Left lung (tissue), 4 donors: ENCODE measurements at regions not wholly inside any gene's neighbourhood (a gene's known extent, or its start where the extent isn't known, plus 50 kb on each side); places are given as distances from the start of the nearest gene placed in this dataset.

Source experiments
- ATAC-seq: fragments of 200-7000 bp; cut with Tn5 transposase; one replicate; pipeline ENCODE4 v1.9.1; 2020; ENCODE audit warnings: moderate library complexity
- DNase-seq, 4 donors: peaks; one replicate each; pipeline ENCODE4 v3.0.0-alpha.2; 2013 to 2020
- H3K27ac ChIP-seq, 2 donors: fragments of 200-600 bp; sonication (generic) in 1 of 2; one replicate each; pipeline versions ENCODE4 v1.5.0 to v1.8.0; 2020 to 2021
- H3K27me3 ChIP-seq, 2 donors: fragments of 200-600 bp; sonication (generic) in 1 of 2; one replicate each; pipeline versions ENCODE4 v1.5.0 to v1.8.0; 2020 to 2021
- H3K36me3 ChIP-seq, 2 donors: fragments of 200-600 bp; sonication (generic) in 1 of 2; one replicate each; pipeline versions ENCODE4 v1.5.0 to v1.8.0; 2020 to 2021
- H3K4me1 ChIP-seq, 2 donors: fragments of 200-600 bp; one replicate each; pipeline ENCODE4 v1.8.0; 2021
- H3K4me3 ChIP-seq, 2 donors: fragments of 200-600 bp; sonication (generic) in 1 of 2; one replicate each; pipeline versions ENCODE4 v1.5.0 to v1.8.0; 2020 to 2021; ENCODE audit warnings: mild to moderate bottlenecking in 1 of 2
- H3K9me3 ChIP-seq, 2 donors: fragments of 200-600 bp; sonication (generic) in 1 of 2; one replicate each; pipeline versions ENCODE4 v1.5.0 to v1.8.0; 2020 to 2021
- intact Hi-C, 2 donors: fragments of 100-400 bp; cut with DNase I; formaldehyde crosslinking; loops; one replicate each; pipeline versions ENCODE4 v1.11.2 to v1.14.2; 2022
- TF ChIP-seq, protein P1 (sequence below), 2 donors: fragments of 200-600 bp; sonication (generic) in 1 of 2; IDR thresholded peaks; one replicate each; pipeline versions ENCODE4 v1.5.0 to v1.8.0; 2021; ENCODE audit warnings: antibody characterized with exemption in 2 of 2
- donor health status: DM: no; HTN: yes; CAD: no.
- donor health status: DM: no; HTN: no; CAD: no.

DNA sequence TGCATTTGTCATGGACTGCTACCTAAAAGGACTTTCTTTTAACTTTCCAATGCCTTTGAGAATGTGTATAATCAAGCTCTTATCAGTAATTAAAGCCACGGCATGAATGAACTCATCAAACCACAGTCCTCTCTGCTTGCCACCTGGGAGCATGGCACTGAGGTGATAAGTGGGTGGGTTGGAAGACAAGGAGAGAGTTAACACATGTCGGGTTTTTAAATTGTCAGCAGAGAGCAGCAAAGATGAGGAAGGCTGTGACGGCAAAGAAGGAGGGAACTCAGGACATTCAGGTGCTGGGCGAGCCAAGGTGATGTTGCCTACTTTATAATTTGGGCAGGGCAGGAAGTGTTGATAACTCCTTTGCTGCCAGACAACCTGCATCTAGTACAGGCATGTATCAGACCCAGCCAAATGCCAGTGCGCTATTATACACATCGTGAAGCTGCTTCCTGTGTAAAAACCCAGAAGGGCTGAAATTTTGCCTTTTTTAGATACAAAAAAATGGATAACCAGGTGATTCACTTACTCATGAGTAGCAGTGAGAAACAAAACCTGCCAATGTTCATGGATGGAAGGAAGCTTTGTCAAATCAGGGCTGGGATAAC, 269.1 kb downstream of the KIF4B start:
- ATAC-seq (no peak), DNase-seq (no peak)
- Histone ChIP-seq H3K27ac (no peak overlapping the region), H3K9me3 (no peaks in the 10 kb centered on the region), H3K27me3 (peaks cover 0 to 28% of the 10 kb centered on the region in 2 donors), H3K36me3 (no peaks in the 10 kb centered on the region), H3K4me3 (no peak overlapping the region), H3K4me1 (no peaks in the 10 kb centered on the region)
- intact Hi-C loops = no loop called here
- TF ChIP-seq, protein P1, sequence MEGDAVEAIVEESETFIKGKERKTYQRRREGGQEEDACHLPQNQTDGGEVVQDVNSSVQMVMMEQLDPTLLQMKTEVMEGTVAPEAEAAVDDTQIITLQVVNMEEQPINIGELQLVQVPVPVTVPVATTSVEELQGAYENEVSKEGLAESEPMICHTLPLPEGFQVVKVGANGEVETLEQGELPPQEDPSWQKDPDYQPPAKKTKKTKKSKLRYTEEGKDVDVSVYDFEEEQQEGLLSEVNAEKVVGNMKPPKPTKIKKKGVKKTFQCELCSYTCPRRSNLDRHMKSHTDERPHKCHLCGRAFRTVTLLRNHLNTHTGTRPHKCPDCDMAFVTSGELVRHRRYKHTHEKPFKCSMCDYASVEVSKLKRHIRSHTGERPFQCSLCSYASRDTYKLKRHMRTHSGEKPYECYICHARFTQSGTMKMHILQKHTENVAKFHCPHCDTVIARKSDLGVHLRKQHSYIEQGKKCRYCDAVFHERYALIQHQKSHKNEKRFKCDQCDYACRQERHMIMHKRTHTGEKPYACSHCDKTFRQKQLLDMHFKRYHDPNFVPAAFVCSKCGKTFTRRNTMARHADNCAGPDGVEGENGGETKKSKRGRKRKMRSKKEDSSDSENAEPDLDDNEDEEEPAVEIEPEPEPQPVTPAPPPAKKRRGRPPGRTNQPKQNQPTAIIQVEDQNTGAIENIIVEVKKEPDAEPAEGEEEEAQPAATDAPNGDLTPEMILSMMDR (IDR thresholded peaks at IDR 0.05) = no peak

DNA sequence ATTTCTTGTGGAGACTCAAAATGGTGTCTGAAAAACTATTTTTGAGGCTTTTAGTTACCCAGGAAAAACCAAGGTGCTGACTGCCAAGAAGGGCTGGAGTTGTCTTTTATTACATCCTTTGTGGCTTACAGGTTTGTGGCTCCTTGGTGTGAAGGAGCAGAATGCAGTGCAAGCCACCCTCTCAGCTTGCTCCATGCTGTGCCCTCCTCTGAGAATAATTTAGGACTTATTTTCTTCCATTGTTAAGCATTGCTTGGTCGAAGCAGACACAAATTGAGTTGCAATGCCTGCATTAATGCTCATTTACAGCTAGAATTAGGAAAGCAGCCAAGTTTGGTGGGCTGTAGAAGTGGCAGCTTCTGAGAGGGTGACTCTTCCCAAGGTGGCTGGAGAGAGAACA, 272.2 kb downstream of the KIF4B start:
- intact Hi-C loops = no loop called here
- Histone ChIP-seq H3K36me3 (no peaks in the 10 kb centered on the region), H3K27me3 (peaks cover 0 to 28% of the 10 kb centered on the region in 2 donors), H3K27ac (no peak overlapping the region), H3K9me3 (no peaks in the 10 kb centered on the region), H3K4me3 (no peak overlapping the region), H3K4me1 (no peaks in the 10 kb centered on the region)
- TF ChIP-seq, protein P1 (IDR thresholded peaks at IDR 0.05) = no peak
- ATAC-seq (no peak), DNase-seq (no peak)

- DNase-seq (no peak), ATAC-seq (no peak)
- intact Hi-C loops = no loop called here
- no peaks in the 10 kb centered on the region for H3K9me3 ChIP-seq
- peaks cover 0 to under 1% of the 10 kb centered on the region in 2 donors for H3K27me3 ChIP-seq
- no peaks in the 10 kb centered on the region for H3K4me1 ChIP-seq
- TF ChIP-seq, protein P1 (IDR thresholded peaks at IDR 0.05) = no peak
- no peaks in the 10 kb centered on the region for H3K36me3 ChIP-seq
- H3K27ac ChIP-seq = no peak overlapping the region
- H3K4me3 ChIP-seq = no peak overlapping the region
Measured at GRCh38 chr5:155290937-155291336, 277.4 kb downstream of the KIF4B start.

- DNase-seq (no peak), ATAC-seq (no peak)
- Histone ChIP-seq H3K4me3 (no peak overlapping the region), H3K27me3 (no peaks in the 10 kb centered on the region), H3K9me3 (no peaks in the 10 kb centered on the region), H3K27ac (no peak overlapping the region), H3K4me1 (no peaks in the 10 kb centered on the region), H3K36me3 (no peaks in the 10 kb centered on the region)
- TF ChIP-seq, protein P1 (IDR thresholded peaks at IDR 0.05) = no peak
- intact Hi-C loops = no loop called here
Measured at GRCh38 chr5:155293605-155294178, 280.1 kb downstream of the KIF4B start.

DNA sequence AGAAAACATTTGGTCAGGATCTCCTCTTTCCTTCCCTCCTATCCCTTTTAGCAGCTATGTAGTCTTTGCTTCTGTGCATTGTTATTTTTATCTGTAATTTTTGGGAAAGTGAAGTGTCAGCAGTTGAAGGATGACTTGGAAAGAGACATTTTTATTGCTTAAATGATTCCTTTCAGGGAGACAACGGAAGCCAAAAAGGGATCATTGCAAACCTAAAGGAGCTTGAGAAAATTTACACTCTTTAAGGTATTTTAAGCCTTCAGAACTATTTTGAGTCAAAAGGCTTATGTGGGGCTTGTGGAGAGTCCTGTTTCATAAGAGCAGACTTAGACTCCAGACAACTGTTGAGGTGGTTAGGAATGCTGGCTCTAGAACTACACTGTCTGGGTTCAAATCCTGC, 281.6 kb downstream of the KIF4B start:
- no peaks in the 10 kb centered on the region for H3K9me3 ChIP-seq
- DNase-seq = no peak
- H3K36me3 ChIP-seq = no peaks in the 10 kb centered on the region
- H3K27me3 ChIP-seq = no peaks in the 10 kb centered on the region
- intact Hi-C loops = no loop called here
- TF ChIP-seq, protein P1 (IDR thresholded peaks at IDR 0.05) = no peak
- H3K4me3 ChIP-seq = no peak overlapping the region
- H3K4me1 ChIP-seq = no peaks in the 10 kb centered on the region
- no peak for ATAC-seq
- H3K27ac ChIP-seq = no peak overlapping the region
